ENCODE measurements at regions not wholly inside any gene's neighbourhood (a gene's known extent, or its start where the extent isn't known, plus 50 kb on each side); places are given as distances from the start of the nearest gene placed in this dataset.

DNA sequence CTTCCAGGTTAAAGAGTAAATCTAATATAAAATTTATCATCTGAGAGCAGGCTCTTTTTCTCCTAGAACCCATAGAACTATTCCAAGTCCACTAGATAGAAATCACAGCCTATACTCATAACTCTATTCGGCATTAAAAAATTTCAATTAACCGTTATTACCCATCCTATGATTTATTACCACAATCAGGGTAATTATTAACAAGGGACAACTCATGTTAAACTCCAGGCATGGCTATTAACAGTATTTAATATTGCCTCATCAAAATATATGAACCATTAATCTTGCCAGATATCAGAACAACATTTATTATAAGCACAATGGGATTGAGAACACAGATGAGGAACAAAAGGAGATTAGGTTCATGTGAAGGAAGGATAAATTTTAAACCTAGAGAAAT lies 136.8 kb upstream of the RIOK3 start (continued):
- TF ChIP-seq, protein P1, sequence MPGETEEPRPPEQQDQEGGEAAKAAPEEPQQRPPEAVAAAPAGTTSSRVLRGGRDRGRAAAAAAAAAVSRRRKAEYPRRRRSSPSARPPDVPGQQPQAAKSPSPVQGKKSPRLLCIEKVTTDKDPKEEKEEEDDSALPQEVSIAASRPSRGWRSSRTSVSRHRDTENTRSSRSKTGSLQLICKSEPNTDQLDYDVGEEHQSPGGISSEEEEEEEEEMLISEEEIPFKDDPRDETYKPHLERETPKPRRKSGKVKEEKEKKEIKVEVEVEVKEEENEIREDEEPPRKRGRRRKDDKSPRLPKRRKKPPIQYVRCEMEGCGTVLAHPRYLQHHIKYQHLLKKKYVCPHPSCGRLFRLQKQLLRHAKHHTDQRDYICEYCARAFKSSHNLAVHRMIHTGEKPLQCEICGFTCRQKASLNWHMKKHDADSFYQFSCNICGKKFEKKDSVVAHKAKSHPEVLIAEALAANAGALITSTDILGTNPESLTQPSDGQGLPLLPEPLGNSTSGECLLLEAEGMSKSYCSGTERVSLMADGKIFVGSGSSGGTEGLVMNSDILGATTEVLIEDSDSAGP (CRISPR knock-in tag; IDR thresholded peaks at IDR 0.05; ENCODE audit: borderline replicate concordance), result no peak
- TF ChIP-seq, protein P2, sequence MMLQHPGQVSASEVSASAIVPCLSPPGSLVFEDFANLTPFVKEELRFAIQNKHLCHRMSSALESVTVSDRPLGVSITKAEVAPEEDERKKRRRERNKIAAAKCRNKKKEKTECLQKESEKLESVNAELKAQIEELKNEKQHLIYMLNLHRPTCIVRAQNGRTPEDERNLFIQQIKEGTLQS (CRISPR knock-in tag; IDR thresholded peaks at IDR 0.05), result no peak
- no peak for TF ChIP-seq ZNF792 (CRISPR knock-in tag; IDR thresholded peaks at IDR 0.05)

DNA sequence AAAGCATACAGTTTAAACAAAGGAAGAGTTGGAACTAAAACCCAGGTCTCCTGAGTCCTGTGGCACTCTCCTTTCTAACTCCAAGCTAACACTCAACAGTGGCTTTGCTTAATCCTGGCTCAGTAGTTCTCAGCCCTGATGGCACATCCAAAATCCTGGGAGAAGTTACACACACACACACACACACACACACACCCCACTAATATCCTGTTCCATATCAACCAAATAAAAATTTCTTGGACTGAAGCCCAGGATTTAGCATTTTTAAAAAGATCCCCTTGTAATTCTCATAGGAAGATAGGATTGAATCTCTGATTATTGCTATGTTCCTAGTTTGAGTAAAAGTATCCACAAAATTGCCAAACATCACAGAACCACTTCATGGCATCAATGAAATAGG lies 136.1 kb upstream of the RIOK3 start:
- intact Hi-C loops (cut with micrococcal nuclease; ENCODE audit: unreplicated experiment), result no loop called here
- TF ChIP-seq, protein P3, sequence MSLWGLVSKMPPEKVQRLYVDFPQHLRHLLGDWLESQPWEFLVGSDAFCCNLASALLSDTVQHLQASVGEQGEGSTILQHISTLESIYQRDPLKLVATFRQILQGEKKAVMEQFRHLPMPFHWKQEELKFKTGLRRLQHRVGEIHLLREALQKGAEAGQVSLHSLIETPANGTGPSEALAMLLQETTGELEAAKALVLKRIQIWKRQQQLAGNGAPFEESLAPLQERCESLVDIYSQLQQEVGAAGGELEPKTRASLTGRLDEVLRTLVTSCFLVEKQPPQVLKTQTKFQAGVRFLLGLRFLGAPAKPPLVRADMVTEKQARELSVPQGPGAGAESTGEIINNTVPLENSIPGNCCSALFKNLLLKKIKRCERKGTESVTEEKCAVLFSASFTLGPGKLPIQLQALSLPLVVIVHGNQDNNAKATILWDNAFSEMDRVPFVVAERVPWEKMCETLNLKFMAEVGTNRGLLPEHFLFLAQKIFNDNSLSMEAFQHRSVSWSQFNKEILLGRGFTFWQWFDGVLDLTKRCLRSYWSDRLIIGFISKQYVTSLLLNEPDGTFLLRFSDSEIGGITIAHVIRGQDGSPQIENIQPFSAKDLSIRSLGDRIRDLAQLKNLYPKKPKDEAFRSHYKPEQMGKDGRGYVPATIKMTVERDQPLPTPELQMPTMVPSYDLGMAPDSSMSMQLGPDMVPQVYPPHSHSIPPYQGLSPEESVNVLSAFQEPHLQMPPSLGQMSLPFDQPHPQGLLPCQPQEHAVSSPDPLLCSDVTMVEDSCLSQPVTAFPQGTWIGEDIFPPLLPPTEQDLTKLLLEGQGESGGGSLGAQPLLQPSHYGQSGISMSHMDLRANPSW (CRISPR knock-in tag; IDR thresholded peaks at IDR 0.05; ENCODE audit: borderline replicate concordance), result no peak
- H2AFZ ChIP-seq (ENCODE audit: low read length), result no peak overlapping the region
- ATAC-seq (no peak), FAIRE-seq (no peak), DNase-seq (ENCODE audit: low spot score) (no peak)
- in situ Hi-C loops (cut with HindIII; ENCODE audit: extremely low pct_ligation_motif_present, low pct_unique_long_range_greater_than_20kb), result no loop called here
- peaks cover 19% of the 10 kb centered on the region for H3K4me1 ChIP-seq (ENCODE audit: insufficient read depth, low read length)
- no peaks in the 10 kb centered on the region for H3K79me2 ChIP-seq (ENCODE audit: insufficient read depth, low read length)
- ChIA-PET POLR2A (no interaction called here), CTCF (ENCODE audit: low intra/inter-chr PET ratio, low total read pairs) (no interaction called here)
- H3K9me3 ChIP-seq (ENCODE audit: low read length), result no peaks in the 10 kb centered on the region
- H3K4me2 ChIP-seq (ENCODE audit: low read depth, low read length), result no peak overlapping the region
- H3K9ac ChIP-seq (ENCODE audit: insufficient read depth, low read depth, low read length), result no peak overlapping the region
- no peak overlapping the region for H3K4me3 ChIP-seq (replicated peaks in 1 of 3; ENCODE audit: insufficient read depth in 1 of 3, low read depth in 2 of 3, low read length in 3 of 3)
- H3K27ac ChIP-seq (ENCODE audit: extremely low read length, insufficient read depth, low read length), result no peak overlapping the region
- H3K36me3 ChIP-seq (replicated peaks in 1 of 2; ENCODE audit: control insufficient read depth in 1 of 2, insufficient read depth in 2 of 2, low read length in 2 of 2), result no peaks in the 10 kb centered on the region
- H3K27me3 ChIP-seq (ENCODE audit: control insufficient read depth in 1 of 2, insufficient read depth in 2 of 2, low read length in 2 of 2), result no peaks in the 10 kb centered on the region
- no peaks in the 10 kb centered on the region for H4K20me1 ChIP-seq (ENCODE audit: insufficient read depth, low read length)
- BruUV-seq (replicated peaks), result no TSS peak
